Adrenal gland (tissue), 9 donors: ENCODE measurements at regions not wholly inside any gene's neighbourhood (a gene's known extent, or its start where the extent isn't known, plus 50 kb on each side); places are given as distances from the start of the nearest gene placed in this dataset.

Source experiments
- DNase-seq, 7 donors: peaks; one replicate each; pipeline ENCODE4 v3.0.0-alpha.2; 2019 to 2020
- H3K27ac ChIP-seq, 5 donors: fragments of 200-600 bp; sonication (generic) in 4 of 5; 1 replicate in 3 of 5; 2 replicates in 2 of 5; pipeline versions ENCODE4 v1.5.1 to v1.8.0; 2016 to 2020; ENCODE audit warnings: mild to moderate bottlenecking in 1 of 5
- H3K27me3 ChIP-seq: fragments of 200-600 bp; 2 replicates; pipeline ENCODE4 v1.8.0; 2021
- H3K36me3 ChIP-seq, 2 donors: fragments of 200-600 bp; replicated peaks in 1 of 2; 1 replicate in 1 of 2; 2 replicates in 1 of 2; pipeline versions ENCODE4 v1.5.1 to v1.8.0; 2018 to 2022
- H3K4me1 ChIP-seq, 2 donors: fragments of 200-600 bp; replicated peaks in 1 of 2; 1 replicate in 1 of 2; 2 replicates in 1 of 2; pipeline versions ENCODE4 v1.5.1 to v1.8.0; 2018 to 2021
- H3K4me3 ChIP-seq, 4 donors: fragments of 200-600 bp; sonication (generic) in 3 of 4; one replicate each; pipeline ENCODE4 v1.5.1; 2016 to 2018
- H3K9me3 ChIP-seq, 3 donors: fragments of 200-600 bp; sonication (generic) in 1 of 3; replicated peaks in 1 of 3; 1 replicate in 2 of 3; 2 replicates in 1 of 3; pipeline versions ENCODE4 v1.5.1 to v1.8.0; 2016 to 2021
- POLR2A ChIP-seq, 2 donors: fragments of 450-650 bp; IDR thresholded peaks; one replicate each; pipeline ENCODE4 v1.6.1; 2017; ENCODE audit warnings: antibody characterized with exemption in 2 of 2, mild to moderate bottlenecking in 2 of 2, moderate library complexity in 1 of 2
- WGBS, 4 donors: extraction: QIAGEN DNeasy Blood & Tissue Kit in 2 of 4; methylation state at CpG; one replicate each; pipeline versions ENCODE4 v1.1.5 to v1.1.7; 2013 to 2017; 5-methylcytosine and 5-hydroxymethylcytosine counted together
- intact Hi-C, 2 donors: fragments of 100-400 bp; cut with DNase I; formaldehyde crosslinking; loops; one replicate each; pipeline versions ENCODE4 v1.14.1 to v1.15.0; 2022 to 2023
- TF ChIP-seq, protein P1 (sequence below), 6 experiments: fragments of 450-650 bp in 4 of 6; fragments of 200-600 bp in 2 of 6; sonication (generic) in 1 of 6; IDR thresholded peaks; 1 replicate in 5 of 6; 2 replicates in 1 of 6; pipeline versions ENCODE4 v1.5.1 to v1.8.0; 2016 to 2021; ENCODE audit warnings: antibody characterized with exemption in 6 of 6, mild to moderate bottlenecking in 2 of 6, moderate library complexity in 1 of 6
- donor health status: healthy with polysubstance abuse.
- donor health status: Bipolar disorder and iron deficiency.
- donor health status: DM: yes; HTN: yes; CAD: no.
- donor health status: DM: no; HTN: no; CAD: no.
- donor health status: DM: no; HTN: no; CAD: no.

DNA sequence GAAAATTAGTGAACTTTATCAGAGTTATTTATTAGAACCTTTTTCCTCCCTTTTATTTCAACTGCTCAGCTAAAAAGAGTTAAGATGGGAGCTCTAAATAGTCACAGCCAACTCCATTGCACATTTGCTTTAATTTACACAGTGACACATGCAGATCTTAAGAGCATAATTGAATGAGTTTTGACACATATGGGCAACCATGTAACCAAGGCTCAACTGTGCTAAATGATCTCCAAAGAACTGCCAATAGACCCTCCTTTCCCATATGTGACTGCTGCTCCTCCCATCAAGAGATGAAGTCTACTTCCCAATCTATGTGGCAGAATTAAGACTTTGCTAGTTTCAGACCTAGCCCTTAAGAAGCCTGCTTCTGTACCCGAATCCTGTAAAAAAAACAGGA, 960.0 kb downstream of the BCL11B start:
- TF ChIP-seq, protein P1, sequence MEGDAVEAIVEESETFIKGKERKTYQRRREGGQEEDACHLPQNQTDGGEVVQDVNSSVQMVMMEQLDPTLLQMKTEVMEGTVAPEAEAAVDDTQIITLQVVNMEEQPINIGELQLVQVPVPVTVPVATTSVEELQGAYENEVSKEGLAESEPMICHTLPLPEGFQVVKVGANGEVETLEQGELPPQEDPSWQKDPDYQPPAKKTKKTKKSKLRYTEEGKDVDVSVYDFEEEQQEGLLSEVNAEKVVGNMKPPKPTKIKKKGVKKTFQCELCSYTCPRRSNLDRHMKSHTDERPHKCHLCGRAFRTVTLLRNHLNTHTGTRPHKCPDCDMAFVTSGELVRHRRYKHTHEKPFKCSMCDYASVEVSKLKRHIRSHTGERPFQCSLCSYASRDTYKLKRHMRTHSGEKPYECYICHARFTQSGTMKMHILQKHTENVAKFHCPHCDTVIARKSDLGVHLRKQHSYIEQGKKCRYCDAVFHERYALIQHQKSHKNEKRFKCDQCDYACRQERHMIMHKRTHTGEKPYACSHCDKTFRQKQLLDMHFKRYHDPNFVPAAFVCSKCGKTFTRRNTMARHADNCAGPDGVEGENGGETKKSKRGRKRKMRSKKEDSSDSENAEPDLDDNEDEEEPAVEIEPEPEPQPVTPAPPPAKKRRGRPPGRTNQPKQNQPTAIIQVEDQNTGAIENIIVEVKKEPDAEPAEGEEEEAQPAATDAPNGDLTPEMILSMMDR (IDR thresholded peaks at IDR 0.05), result no peak
- no peak for TF ChIP-seq POLR2A (IDR thresholded peaks at IDR 0.05)
- Histone ChIP-seq H3K4me1 (no peaks in the 10 kb centered on the region), H3K4me3 (no peak overlapping the region), H3K27me3 (no peaks in the 10 kb centered on the region), H3K27ac (no peak overlapping the region), H3K36me3 (no peaks in the 10 kb centered on the region), H3K9me3 (no peaks in the 10 kb centered on the region)
- 53 to 79% (median 73%) methylated on average over 1 of the region's 1 CpG for WGBS, 4 donors
- intact Hi-C loops, result no loop called here
- no peak for DNase-seq

DNA sequence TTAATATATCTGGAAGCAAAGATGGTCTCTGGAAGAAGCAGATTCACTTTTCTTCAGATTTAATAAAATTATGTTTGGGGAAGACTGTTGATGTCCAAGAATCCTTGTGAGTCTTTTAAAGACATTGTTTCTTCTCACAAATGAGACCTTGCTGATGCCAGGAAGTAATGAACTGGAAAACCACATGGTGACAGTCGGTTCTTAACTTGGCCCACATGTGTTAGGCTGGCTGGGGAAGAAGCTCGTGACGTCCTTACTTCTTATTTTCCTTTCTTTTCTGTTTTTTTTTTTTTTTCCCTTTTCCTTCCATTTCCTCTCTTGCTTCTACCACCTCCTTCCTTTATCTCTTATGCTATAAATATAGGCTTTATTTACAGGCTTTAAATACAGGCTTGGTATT, 950.2 kb downstream of the BCL11B start:
- WGBS, 4 donors, result 59 to 78% (median 67%) methylated on average over 3 of the region's 3 CpGs
- no peak for DNase-seq
- TF ChIP-seq POLR2A (IDR thresholded peaks at IDR 0.05), result no peak
- TF ChIP-seq, protein P1 (IDR thresholded peaks at IDR 0.05), result no peak
- no peaks in the 10 kb centered on the region for H3K27me3 ChIP-seq
- no peak overlapping the region for H3K4me3 ChIP-seq
- no peaks in the 10 kb centered on the region for H3K36me3 ChIP-seq
- no peak overlapping the region for H3K27ac ChIP-seq
- H3K4me1 ChIP-seq, result no peaks in the 10 kb centered on the region
- no peaks in the 10 kb centered on the region for H3K9me3 ChIP-seq
- intact Hi-C loops, result no loop called here

DNA sequence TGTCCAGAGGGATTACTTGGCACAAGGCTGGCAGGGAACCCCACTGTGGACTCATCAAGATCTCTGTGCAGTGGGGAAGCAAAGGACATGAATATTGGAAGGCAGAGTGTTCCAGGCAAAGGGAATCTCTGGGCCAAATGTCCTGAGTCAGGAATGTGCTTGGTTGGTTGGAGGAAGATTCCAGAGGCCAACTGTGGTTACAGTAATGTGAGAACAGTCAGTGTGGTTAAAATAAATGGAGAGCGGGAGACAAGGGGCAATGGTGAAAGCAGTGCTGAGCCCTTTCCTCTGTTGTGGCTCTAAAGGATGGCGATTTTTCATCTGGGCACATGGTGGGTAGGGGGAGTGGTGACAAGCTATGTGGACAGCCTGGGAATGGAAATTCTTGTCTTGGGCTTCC, 948.2 kb downstream of the BCL11B start:
- Histone ChIP-seq H3K27ac (no peak overlapping the region), H3K4me3 (no peak overlapping the region), H3K9me3 (no peaks in the 10 kb centered on the region), H3K27me3 (no peaks in the 10 kb centered on the region), H3K36me3 (no peaks in the 10 kb centered on the region), H3K4me1 (no peaks in the 10 kb centered on the region)
- TF ChIP-seq, protein P1 (IDR thresholded peaks at IDR 0.05), result no peak
- no peak for TF ChIP-seq POLR2A (IDR thresholded peaks at IDR 0.05)
- intact Hi-C loops, result no loop called here
- 70 to 86% (median 82%) methylated on average over 2 of the region's 2 CpGs for WGBS, 4 donors
- DNase-seq, result no peak

DNA sequence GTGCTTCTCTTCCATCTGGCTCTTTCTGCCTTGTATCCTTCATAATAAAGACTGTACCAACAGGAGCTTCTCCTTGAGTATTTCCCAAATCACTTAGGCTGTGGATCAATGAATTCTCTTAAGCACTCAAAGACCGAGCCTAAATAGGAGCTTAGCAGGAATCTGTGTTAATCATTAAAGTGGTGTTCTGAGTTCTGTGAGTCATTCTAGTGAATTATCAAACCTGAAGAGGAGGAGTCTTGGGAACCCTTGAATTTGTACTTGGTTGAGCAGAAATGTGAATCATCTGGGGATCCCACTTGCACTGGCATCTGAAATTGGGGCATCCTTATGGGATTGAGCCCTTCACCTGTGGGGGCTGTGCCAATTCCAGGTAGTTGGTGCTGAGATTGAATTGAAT, 946.2 kb downstream of the BCL11B start:
- Histone ChIP-seq H3K27ac (no peak overlapping the region), H3K36me3 (no peaks in the 10 kb centered on the region), H3K4me3 (no peak overlapping the region), H3K9me3 (no peaks in the 10 kb centered on the region), H3K27me3 (no peaks in the 10 kb centered on the region), H3K4me1 (no peaks in the 10 kb centered on the region)
- 78 to 94% (median 84%) methylated on average over 1 of the region's 1 CpG for WGBS, 4 donors
- TF ChIP-seq, protein P1 (IDR thresholded peaks at IDR 0.05), result no peak
- TF ChIP-seq POLR2A (IDR thresholded peaks at IDR 0.05), result no peak
- intact Hi-C loops, result no loop called here
- no peak for DNase-seq
